ENCODE measurements at regions not wholly inside any gene's neighbourhood (a gene's known extent, or its start where the extent isn't known, plus 50 kb on each side); places are given as distances from the start of the nearest gene placed in this dataset.

DNA sequence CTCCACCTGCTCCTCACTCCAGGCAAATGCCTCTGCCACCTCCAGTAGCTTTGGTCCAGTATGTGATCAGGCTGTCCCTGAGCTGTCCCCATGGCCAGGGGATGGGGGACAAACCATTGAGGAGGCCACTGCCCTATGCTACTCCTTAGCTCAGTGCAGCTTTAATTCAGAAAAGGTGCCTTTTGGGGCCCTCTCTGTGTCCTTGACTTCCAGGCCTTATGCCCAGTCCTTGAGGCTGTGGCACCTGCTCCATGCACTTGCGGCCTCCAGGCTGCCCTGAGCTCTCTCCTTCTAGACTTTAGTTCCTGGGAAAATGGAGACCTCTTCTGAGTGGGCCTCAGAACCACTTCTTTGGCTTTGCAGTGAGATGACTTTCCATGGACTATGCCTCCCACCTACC lies 650.8 kb upstream of the CELF2 start:
- no peak for DNase-seq (ENCODE audit: low read depth in 2 of 2, low spot score in 1 of 2)

GRCh38 chr10:10367264-10367663 lies 650.4 kb upstream of the CELF2 start:
- no peak for DNase-seq (ENCODE audit: low read depth in 2 of 2, low spot score in 1 of 2)

DNA sequence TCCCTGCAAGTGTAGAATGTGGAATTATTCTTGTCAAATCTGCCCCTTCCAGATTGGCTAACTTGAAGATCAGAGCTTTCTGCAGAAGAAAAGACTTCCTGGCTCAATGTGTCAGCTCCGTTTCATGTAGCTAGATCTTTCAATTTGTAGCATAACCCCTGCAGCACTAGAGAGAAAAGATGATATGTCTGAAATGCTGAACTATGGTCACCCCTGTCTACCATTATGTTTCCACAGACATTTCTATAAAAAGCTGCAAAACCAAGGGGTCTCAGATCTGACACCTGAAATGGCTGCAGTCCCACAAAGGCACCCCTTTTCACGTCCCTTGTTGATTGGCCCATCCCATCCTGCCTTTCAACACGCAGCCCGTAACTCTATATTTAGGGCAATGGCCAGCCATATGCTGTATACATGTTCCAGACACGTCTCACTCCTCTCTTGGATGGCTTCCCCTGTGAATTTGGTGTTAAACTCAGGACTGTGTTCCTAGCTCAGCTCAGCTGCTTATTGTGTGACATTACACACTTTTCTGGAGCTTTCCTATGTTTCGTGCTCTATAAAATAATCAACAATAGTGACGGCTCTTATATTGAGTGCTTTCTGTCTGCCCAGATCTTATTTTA lies 648.6 kb upstream of the CELF2 start:
- no peak for DNase-seq (ENCODE audit: low read depth in 2 of 2, low spot score in 1 of 2)

- DNase-seq (ENCODE audit: low read depth in 2 of 2, low spot score in 1 of 2), result no peak
Measured at GRCh38 chr10:10385831-10386230, 631.8 kb upstream of the CELF2 start.

GRCh38 chr10:10389182-10389581 lies 628.5 kb upstream of the CELF2 start:
- DNase-seq (ENCODE audit: low read depth in 2 of 2, low spot score in 1 of 2), result no peak

DNA sequence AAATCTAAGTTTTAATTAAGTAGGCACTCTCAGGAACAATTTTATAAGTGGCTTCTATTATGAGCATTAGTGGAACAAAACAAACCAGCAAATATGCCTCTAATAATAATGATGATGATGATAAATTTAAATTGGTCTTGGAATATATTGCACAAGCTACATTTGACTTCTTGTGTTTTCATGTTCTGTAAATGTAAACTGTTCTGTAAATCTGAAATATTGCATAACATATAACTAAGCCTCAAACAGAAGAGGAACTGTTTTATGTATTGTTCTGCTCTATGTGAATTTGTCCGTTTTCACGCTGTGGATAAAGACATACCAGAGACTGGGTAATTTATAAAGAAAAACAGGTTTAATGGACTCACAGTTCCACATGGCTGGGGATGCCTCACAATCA lies 625.2 kb upstream of the CELF2 start:
- DNase-seq (ENCODE audit: low read depth in 2 of 2, low spot score in 1 of 2), result no peak

- no peak for DNase-seq (ENCODE audit: low read depth in 2 of 2, low spot score in 1 of 2)
Measured at GRCh38 chr10:10394933-10395658, 622.6 kb upstream of the CELF2 start.

DNA sequence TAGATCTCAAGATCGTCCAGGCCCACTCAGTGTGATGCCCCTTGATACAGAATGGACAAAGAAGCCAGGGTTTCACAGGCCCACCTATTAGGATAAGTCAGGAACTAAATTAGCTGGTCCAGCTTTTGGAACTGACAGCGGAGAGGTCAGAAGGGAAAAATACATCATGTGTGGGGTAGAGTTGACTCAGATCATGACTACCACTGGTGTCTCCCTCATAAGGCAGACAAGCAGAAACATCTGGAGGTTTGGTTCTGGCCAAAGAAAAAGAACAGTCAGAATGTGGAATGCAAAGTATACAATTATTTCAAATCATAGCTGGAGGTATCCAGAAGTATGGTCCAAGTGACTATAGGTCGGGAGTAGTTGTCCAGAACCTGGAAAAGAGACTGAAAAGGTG lies 621.1 kb upstream of the CELF2 start:
- no peak for DNase-seq (ENCODE audit: low read depth in 2 of 2, low spot score in 1 of 2)

- no peak for DNase-seq (ENCODE audit: low read depth in 2 of 2, low spot score in 1 of 2)
Measured at GRCh38 chr10:10397906-10398305, 619.8 kb upstream of the CELF2 start.

DNA sequence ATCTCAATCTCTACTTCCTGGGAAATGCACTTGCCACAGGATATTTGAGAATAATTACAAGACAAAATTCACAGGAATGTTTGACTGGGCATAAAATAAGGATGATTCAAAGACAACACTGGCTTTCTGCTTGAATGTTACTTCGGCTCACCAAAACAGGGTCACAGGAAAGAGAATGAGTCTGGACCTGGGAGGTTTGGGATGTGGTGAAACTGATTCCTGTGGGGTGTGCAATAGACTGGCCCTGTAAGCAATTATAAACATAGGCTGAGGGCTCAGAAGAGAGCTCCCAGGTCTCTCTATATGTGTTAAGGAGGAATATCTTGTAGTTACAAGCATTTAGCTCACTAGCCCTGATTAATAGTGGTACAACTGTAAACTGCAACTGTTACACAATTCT lies 613.9 kb upstream of the CELF2 start:
- no peak for DNase-seq (ENCODE audit: low read depth in 2 of 2, low spot score in 1 of 2)

DNA sequence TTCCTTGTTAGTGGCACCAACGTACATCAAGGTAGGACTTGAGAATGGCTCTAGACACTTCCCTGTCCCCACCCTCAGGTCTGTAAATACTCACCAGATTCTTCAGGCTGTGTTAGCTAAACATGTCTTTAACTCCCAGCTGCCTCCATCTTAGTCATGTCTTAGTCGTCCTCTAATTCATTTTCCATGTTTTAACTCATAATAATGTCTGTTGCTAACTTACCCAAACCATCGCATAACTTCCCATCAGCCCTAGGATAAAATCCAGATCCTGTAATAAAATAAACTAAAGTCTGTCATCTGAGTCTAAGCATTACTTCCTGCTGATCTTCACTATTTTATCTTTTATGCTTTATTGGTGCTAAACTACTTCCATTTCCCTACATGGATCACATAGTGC lies 600.0 kb upstream of the CELF2 start:
- DNase-seq (ENCODE audit: low read depth in 2 of 2, low spot score in 1 of 2), result no peak

GRCh38 chr10:10418387-10418786 lies 599.3 kb upstream of the CELF2 start:
- no peak for DNase-seq (ENCODE audit: low read depth in 2 of 2, low spot score in 1 of 2)

DNA sequence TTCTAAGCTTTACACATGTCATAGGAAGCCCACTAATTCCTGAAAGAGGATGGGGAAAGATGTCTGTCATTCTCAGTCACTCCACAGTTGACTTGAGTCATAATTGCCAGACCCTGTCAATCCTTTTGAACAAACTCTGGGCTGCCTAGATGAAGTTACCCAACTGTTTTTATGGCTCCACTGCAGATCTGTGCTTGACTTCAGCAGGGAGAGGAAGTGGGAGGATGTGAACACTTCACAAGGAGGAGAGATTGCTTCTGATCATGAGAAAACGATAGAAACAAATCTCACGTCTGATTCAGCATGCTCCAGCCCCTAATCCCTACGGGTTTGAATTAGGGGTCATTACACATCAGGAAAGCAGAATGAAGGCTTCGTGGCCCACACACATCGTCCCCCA lies 596.6 kb upstream of the CELF2 start:
- DNase-seq (ENCODE audit: low read depth in 2 of 2, low spot score in 1 of 2), result no peak

DNA sequence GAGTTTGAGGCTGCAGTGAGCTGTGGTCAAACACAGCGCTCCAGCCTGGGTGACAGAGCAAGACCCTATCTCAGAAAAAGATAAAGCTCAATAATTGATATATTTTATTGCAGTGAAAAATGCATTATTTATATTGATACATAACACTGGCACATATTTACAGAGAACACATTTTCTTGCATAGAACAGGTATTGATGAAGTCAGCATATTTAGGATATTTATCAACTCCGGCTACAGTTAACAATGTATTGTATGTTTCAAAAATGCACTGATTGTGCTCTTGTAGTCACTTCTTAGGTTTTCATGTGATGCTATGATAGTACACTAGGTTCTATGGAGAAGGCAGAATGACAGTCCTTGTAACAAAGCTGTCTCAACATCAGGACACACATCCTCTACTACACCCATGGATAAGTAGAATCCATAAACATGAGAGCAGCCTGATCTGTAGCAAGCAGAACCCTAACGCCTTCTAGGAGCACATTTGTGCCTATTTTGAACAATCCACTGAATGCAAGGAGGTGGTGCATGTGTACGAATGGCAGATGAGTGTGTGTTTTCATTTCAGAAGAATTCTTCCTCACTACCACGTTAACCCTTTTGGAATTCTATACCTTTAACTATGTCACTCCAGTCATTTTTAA lies 586.1 kb upstream of the CELF2 start:
- no peak for DNase-seq (ENCODE audit: low read depth in 2 of 2, low spot score in 1 of 2)

GRCh38 chr10:10432296-10433035 lies 585.2 kb upstream of the CELF2 start:
- DNase-seq (ENCODE audit: low read depth in 2 of 2, low spot score in 1 of 2), result no peak

DNA sequence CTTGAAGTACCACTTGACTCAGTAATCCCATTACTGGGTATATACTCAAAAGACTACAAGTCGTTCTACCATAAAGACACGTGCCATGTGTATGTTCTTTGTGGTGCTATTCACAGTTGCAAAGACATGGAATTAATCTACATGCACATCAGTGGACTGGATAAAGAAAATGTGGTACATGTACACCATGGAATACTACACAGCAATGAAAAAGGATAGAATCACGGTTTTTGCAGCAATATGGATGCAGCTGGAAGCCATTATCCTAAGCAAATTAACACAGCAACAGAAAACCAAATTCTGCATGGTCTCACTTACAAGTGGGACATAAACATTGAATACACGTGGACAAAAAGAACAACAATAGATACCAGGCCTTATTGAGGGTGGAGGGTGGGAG lies 583.4 kb upstream of the CELF2 start:
- no peak for DNase-seq (ENCODE audit: low read depth in 2 of 2, low spot score in 1 of 2)

DNA sequence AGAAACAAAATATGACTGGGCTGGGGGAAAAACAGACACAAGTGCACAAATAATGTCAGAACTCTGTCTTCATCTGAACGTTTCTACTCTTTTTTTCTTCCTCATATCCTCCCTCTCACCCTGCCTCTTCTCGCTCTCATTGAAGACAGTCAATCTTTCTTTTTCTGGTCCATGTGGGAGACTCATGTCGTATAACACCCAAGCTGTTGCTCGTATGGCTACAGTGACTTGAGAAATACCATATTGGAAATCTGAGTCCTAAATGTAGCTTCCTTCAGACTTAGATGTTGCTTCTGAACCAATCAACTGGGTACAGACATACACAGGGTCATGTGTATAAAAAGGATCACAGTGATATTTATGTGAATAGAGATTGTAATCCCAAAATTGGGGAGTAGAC lies 579.8 kb upstream of the CELF2 start:
- DNase-seq (ENCODE audit: low read depth in 2 of 2, low spot score in 1 of 2), result no peak

- DNase-seq (ENCODE audit: low read depth in 2 of 2, low spot score in 1 of 2), result no peak
Measured at GRCh38 chr10:10438335-10439100, 579.2 kb upstream of the CELF2 start.

DNA sequence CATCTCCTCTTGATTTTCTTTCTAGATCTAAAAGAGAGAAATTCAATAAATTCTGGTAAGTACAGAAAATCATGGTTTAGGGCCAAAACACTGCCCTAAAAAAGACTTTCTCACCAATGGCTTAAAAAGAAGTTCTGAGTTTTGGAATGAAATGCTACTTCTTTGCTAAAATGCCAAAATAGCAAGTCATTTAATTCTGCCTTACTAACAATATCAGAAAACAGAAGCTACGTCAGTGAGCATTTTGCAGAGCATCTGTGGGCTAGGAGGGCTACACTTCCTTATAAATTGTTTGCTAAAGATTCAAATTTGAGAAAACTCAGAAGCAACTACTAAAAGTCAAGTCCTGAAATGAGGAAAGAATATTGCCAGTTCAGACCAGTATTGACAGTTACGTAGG lies 560.8 kb upstream of the CELF2 start:
- DNase-seq (ENCODE audit: low read depth in 2 of 2, low spot score in 1 of 2), result no peak

DNA sequence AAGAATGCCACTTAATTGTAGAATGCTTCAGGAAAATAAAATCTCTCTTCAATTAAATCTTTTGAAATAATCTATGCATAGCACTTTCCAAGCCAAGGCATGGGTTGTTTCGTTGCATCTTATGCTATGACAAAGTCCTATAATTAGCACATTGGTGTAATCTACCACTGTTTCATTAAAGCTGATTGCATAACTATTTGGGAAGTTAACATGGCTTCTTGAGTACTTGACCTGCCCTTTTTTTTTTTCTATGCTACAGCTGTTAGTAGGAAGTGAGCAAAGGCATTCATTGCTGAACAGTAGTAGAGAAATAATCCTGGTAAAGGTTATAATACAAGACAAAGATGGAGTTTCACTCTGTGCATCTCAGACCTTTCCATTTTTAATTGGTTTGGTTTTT lies 557.2 kb upstream of the CELF2 start:
- DNase-seq (ENCODE audit: low read depth in 2 of 2, low spot score in 1 of 2), result no peak
